Jurkat, Clone E6-1 (cell line): ENCODE measurements at regions not wholly inside any gene's neighbourhood (a gene's known extent, or its start where the extent isn't known, plus 50 kb on each side); places are given as distances from the start of the nearest gene placed in this dataset.

Experiments used
- DNase-seq: peaks from one replicate; pipeline ENCODE4 v3.0.0-alpha.2; 2011; ENCODE audit warnings: low read depth, low spot score
- H3K4me3 ChIP-seq: 2 replicates; pipeline ENCODE4 v1.5.1; 2011; ENCODE audit warnings: mild to moderate bottlenecking, low read length, control low read depth, moderate library complexity

DNA sequence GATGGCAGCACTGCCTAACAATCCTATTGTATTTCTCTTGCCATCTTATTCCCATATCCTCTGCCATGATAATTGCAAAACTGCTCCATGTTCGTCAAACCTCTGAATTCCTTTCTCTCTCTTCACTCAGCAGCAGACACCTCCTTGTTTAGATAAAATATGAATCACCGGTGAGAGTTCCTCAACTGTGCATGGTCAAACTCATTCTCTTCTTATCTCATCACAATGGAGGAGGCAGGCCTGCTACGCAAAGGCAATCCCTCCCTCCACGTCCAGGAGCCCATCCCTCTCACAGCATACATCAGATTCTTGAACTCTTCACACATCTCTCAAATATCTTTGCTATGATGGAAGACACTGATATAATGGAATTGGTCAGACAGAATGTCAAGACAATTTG, 90.1 kb upstream of the DAAM1 start:
- no peak overlapping the region for H3K4me3 ChIP-seq
- no peak for DNase-seq

DNA sequence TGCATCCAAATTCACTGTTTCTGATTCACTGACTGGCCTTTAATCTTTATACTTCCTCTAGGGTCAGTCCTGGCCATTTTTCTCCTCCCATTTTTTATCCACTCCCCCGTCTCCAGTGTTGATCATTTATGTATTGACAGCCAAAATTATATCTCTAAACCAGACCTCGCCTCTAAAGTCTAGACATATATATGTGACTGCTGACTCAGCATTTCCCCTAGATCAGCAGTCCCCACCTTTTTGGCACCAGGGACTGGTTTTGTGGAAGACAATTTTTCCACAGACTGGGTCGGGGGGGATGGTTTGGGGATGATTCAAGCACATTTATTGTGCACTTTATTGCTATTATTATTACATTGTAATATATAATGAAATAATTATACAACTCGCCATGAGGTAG, 88.3 kb upstream of the DAAM1 start:
- no peak for DNase-seq
- no peak overlapping the region for H3K4me3 ChIP-seq

GRCh38 chr14:59101476-59101875, 87.0 kb upstream of the DAAM1 start:
- H3K4me3 ChIP-seq: no peak overlapping the region
- DNase-seq: no peak

GRCh38 chr14:59103396-59103795, 85.1 kb upstream of the DAAM1 start:
- no peak overlapping the region for H3K4me3 ChIP-seq
- DNase-seq: no peak

DNA sequence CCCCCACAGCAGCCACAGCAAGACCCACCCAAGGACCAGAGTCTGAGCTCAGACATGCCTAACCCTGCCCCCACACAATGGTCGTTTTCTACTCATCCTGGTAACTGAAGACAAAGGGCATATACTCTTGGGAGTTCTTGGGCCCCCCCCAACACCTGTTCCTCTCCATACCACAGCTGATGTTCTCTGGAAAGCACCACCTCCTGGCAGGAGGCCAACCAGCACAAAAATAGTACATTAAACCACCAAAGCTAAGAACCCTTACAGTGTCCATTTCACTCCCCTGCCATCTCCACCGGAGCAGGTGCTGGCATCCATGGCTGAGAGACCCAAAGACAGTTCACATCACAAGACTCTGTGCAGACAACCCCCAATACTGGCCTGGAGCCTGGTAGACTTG, 80.6 kb upstream of the DAAM1 start:
- peak; percentile 38 for DNase-seq
- H3K4me3 ChIP-seq: no peak overlapping the region

DNA sequence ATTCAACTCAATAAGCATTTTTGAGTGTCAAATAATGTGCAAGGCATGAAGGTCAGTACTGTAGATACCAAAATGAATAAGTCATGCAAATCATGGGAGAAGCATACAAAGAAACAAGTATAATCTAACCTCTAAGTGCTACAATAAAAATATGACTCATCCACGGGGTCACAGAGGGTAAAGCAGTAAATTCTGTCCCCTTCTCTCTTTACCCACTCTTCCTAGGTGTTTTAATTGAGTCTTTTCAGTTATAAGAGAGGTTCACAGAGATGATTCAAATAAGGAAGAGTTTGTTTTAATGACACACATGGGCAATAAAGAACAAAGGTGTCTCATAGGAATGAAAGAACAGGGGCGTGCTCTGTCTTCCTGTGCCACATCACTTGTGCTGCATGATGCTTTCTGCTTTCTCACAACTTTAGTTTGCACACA, 71.5 kb upstream of the DAAM1 start:
- no peak overlapping the region for H3K4me3 ChIP-seq
- DNase-seq: no peak

DNA sequence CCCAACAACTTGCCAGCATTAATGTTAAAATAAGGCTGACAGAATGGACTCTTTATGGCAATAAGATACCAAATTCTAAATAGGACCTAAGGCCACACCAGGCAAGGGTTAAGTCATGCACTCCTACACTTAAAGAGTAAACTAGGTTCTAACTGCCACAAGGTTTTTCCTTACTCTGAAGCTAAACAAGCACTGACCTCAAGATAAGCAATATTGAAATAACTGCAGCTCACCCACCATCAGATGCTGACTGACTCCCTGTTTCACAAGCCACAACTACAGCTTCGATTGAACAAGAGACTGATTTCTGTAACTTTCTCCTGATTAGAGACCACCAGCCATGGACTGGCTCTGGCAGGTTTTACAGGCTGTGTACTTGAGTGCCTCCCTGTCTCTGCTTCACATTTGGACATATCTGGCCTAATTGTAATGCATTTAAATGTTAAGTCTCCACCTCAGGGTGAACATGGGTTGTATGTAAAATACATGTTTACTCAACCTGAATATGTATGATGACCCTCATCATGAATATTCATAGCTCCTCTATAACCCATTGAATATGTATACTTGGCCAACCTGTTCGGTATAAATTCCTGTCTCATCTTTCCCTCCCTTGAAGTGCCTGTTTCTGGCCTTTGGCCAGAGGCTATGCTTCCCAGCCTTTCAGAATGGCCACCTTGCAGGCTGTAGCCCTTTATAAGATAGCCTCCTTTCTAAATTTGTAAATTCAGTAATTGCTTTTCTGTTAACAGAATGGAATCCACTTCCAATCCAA, 70.5 kb upstream of the DAAM1 start:
- no peak for DNase-seq
- no peak overlapping the region for H3K4me3 ChIP-seq

GRCh38 chr14:59120921-59121320, 67.5 kb upstream of the DAAM1 start:
- no peak for DNase-seq

DNA sequence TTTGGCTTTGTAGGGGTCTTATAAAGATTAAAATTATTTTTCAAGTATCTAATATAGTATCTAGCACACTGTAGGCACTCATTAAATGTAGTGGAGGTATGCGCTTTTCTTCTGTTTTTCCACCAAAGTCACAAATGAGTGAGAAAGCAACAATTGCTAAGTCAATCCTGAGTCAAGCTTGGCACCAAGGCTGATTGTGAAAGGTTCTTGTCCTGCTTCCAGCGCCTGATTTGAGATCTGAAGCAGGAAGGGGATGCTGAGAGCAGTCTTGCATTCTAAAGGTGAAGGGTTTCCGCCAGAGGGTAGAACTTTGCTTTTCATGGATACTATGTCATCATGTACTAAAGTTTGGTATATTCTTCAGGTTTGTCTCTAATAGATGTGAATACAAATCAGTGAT, 64.9 kb upstream of the DAAM1 start:
- no peak for DNase-seq
- no peak overlapping the region for H3K4me3 ChIP-seq

More at GRCh38 chr14:59120921-59121320, 67.5 kb upstream of the DAAM1 start:
- H3K4me3 ChIP-seq: no peak overlapping the region

GRCh38 chr14:59123975-59124374, 64.5 kb upstream of the DAAM1 start:
- H3K4me3 ChIP-seq: no peak overlapping the region
- peak; percentile 7 for DNase-seq

GRCh38 chr14:59125156-59125555, 63.3 kb upstream of the DAAM1 start:
- DNase-seq: no peak
- H3K4me3 ChIP-seq: no peak overlapping the region

GRCh38 chr14:59126714-59127436, 61.6 kb upstream of the DAAM1 start:
- no peak overlapping the region for H3K4me3 ChIP-seq
- DNase-seq: peak; percentile 43

DNA sequence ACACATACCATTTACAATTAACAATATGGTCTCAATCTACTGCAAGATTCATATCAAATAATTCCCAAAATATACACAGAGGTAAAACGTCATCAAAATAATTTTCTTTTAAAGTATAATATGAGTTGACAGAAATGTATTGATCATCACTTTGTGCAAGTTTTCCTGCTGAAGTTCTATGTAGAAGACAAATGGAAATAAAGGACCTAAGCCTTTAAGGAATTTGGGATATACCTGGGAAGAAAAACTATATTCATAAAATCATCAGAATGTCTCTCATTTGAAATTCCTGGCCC, 61.1 kb upstream of the DAAM1 start:
- DNase-seq: no peak

GRCh38 chr14:59130462-59130861, 58.0 kb upstream of the DAAM1 start:
- H3K4me3 ChIP-seq: no peak overlapping the region
- no peak for DNase-seq

More for the DNA sequence above, 61.1 kb upstream of the DAAM1 start:
- H3K4me3 ChIP-seq: no peak overlapping the region

- H3K4me3 ChIP-seq: no peak overlapping the region
- no peak for DNase-seq
These were observed 56.3 kb upstream of the DAAM1 start for GRCh38 chr14:59131938-59132795.

- DNase-seq: no peak
- no peak overlapping the region for H3K4me3 ChIP-seq
These were observed 55.5 kb upstream of the DAAM1 start for GRCh38 chr14:59132796-59133494.

- no peak overlapping the region for H3K4me3 ChIP-seq
- no peak for DNase-seq
These were observed 54.8 kb upstream of the DAAM1 start for GRCh38 chr14:59133709-59134108.

- no peak for DNase-seq
- no peak overlapping the region for H3K4me3 ChIP-seq
These were observed 54.2 kb upstream of the DAAM1 start for GRCh38 chr14:59134307-59134706.

DNA sequence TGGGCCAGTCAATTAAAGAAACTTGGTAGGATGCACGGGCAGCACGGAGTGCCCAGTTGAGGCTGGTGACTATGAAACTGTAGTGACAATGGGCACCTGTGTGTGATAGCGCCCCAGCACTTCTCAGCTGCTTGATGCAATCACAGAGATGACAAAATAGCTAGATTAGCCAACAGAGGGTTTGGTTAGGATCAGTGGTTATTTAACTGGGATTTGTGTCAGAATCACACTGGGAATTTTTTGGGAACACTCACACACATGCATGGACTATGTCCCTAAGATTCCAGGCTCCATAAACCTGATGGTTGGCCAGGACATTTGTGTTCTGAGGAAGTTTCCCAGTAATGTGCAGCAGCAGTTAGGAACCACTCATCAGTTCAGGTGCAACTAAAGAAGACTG, 51.2 kb upstream of the DAAM1 start:
- no peak for DNase-seq
- H3K4me3 ChIP-seq: no peak overlapping the region
